Endothelial cell of umbilical vein (primary cell): ENCODE measurements at regions not wholly inside any gene's neighbourhood (a gene's known extent, or its start where the extent isn't known, plus 50 kb on each side); places are given as distances from the start of the nearest gene placed in this dataset.

Experiments
- BruUV-seq: library from RNA; stranded (reverse); fragments of 400-500 nt; replicated peaks from 2 replicates; lab custom pipeline; 2021; lab: Mats Ljungman, UMichigan
- CTCF ChIA-PET: fragments of 300-600, 350-600 bp; sonication (Branson Sonifier 250); formaldehyde crosslinking; loops from one replicate; lab custom pipeline; 2021; ENCODE audit warnings: antibody characterized with exemption, inconsistent platforms; lab: Charles Lee
- POLR2A ChIA-PET: fragments of 300-600, 350-600 bp; sonication (Branson Sonifier 250); formaldehyde crosslinking; loops from one replicate; lab custom pipeline; 2021; ENCODE audit warnings: antibody characterized with exemption, inconsistent platforms; lab: Charles Lee
- DNase-seq: peaks from one replicate; pipeline ENCODE4 v3.0.0-alpha.2; 2011; ENCODE audit warnings: low read depth, low spot score
- FAIRE-seq: peaks from 2 replicates; lab custom pipeline; 2011; peaks lifted over from hg19 to GRCh38; lab: Jason Lieb, UNC
- H2AFZ ChIP-seq: 2 replicates; pipeline ENCODE4 v1.6.0; 2012; ENCODE audit warnings: low read depth, low read length, control low read depth, inconsistent platforms
- H3K27ac ChIP-seq: 2 replicates; pipeline ENCODE4 v1.5.1; 2011; ENCODE audit warnings: low read depth, mild to moderate bottlenecking, control low read depth, low read length, moderate library complexity; ENCODE audit not compliant: insufficient read depth
- H3K27me3 ChIP-seq, 2 experiments: 2 replicates each; pipeline versions ENCODE4 v1.6.0 to v1.6.1; 2011; ENCODE audit warnings: low read length in 2 of 2, mixed read lengths in 1 of 2; ENCODE audit not compliant: control insufficient read depth in 2 of 2, insufficient read depth in 2 of 2
- H3K36me3 ChIP-seq, 2 experiments: 2 replicates in 1 of 2; 3 replicates in 1 of 2; pipeline ENCODE4 v1.5.1; 2011; ENCODE audit warnings: low read length in 2 of 2, mild to moderate bottlenecking in 1 of 2, moderate library complexity in 1 of 2; ENCODE audit not compliant: control insufficient read depth in 2 of 2, insufficient read depth in 2 of 2; ENCODE audit errors: extremely low read depth in 1 of 2
- H3K4me1 ChIP-seq: 3 replicates; pipeline ENCODE4 v1.5.1; 2011; ENCODE audit warnings: mild to moderate bottlenecking, low read length; ENCODE audit not compliant: control insufficient read depth, insufficient read depth; ENCODE audit errors: extremely low read depth
- H3K4me2 ChIP-seq: 2 replicates; pipeline ENCODE4 v1.6.1; 2011; ENCODE audit warnings: low read length, control low read depth, mixed read lengths; ENCODE audit not compliant: insufficient read depth
- H3K4me3 ChIP-seq, 3 experiments: fragments of 200-600 bp in 1 of 3; sonication (generic), shearing (Covaris generic) in 1 of 3; replicated peaks in 1 of 3; 2 replicates each; pipeline ENCODE4 v1.5.1; 2011 to 2016; ENCODE audit warnings: control low read depth in 3 of 3, low read length in 3 of 3, mild to moderate bottlenecking in 2 of 3, inconsistent platforms in 1 of 3, low read depth in 1 of 3, moderate library complexity in 1 of 3; ENCODE audit not compliant: insufficient read depth in 1 of 3
- H3K79me2 ChIP-seq: 2 replicates; pipeline ENCODE4 v1.6.0; 2012; ENCODE audit warnings: low read length, inconsistent platforms; ENCODE audit not compliant: control insufficient read depth, insufficient read depth
- H3K9ac ChIP-seq: replicated peaks from 2 replicates; pipeline ENCODE3; 2011; ENCODE audit warnings: low read length, control low read depth; ENCODE audit not compliant: insufficient read depth; ENCODE audit errors: extremely low read depth
- H3K9me1 ChIP-seq: replicated peaks from 3 replicates; pipeline ENCODE4 v1.6.0; 2011; ENCODE audit warnings: mild to moderate bottlenecking, low read length; ENCODE audit not compliant: control insufficient read depth, insufficient read depth; ENCODE audit errors: extremely low read depth
- H3K9me3 ChIP-seq: replicated peaks from 2 replicates; pipeline ENCODE4 v1.5.1; 2012; ENCODE audit warnings: low read length, inconsistent platforms; ENCODE audit not compliant: control insufficient read depth, insufficient read depth
- H4K20me1 ChIP-seq: replicated peaks from 2 replicates; pipeline ENCODE3; 2011; ENCODE audit warnings: mild to moderate bottlenecking, low read length; ENCODE audit not compliant: control insufficient read depth, insufficient read depth; ENCODE audit errors: extremely low read depth
- EZH2 ChIP-seq: IDR thresholded peaks from 2 replicates; pipeline ENCODE4 v1.6.1; 2012; ENCODE audit warnings: borderline replicate concordance, low read depth, mild to moderate bottlenecking, moderate library complexity, low read length, inconsistent platforms; ENCODE audit not compliant: severe bottlenecking
- FOS ChIP-seq: IDR thresholded peaks from 2 replicates; pipeline ENCODE4 v1.6.1; 2011; ENCODE audit warnings: mild to moderate bottlenecking, low read length, moderate library complexity, borderline replicate concordance; ENCODE audit not compliant: insufficient read depth
- GATA2 ChIP-seq: IDR thresholded peaks from 2 replicates; pipeline ENCODE4 v1.7.0; 2011; ENCODE audit warnings: low read depth, mild to moderate bottlenecking, moderate library complexity, mixed read lengths, low read length; ENCODE audit not compliant: insufficient read length, insufficient read depth
- JUN ChIP-seq: IDR thresholded peaks from 2 replicates; pipeline ENCODE4 v1.6.1; 2011; ENCODE audit warnings: borderline replicate concordance, low read depth; ENCODE audit not compliant: insufficient read length, insufficient read depth
- MYC ChIP-seq: IDR thresholded peaks from one replicate; pipeline ENCODE4 v1.6.1; 2011; ENCODE audit warnings: mild to moderate bottlenecking, low read depth, low read length
- POLR2A ChIP-seq: IDR thresholded peaks from 2 replicates; pipeline ENCODE4 v1.6.1; 2012; ENCODE audit warnings: low read depth, mild to moderate bottlenecking, control low read depth, low read length
- POLR2AphosphoS5 ChIP-seq: IDR thresholded peaks from 2 replicates; pipeline ENCODE4 v1.6.1; 2012; ENCODE audit warnings: low read depth, mild to moderate bottlenecking, control low read depth, low read length, moderate library complexity; ENCODE audit not compliant: insufficient read depth
- dilution Hi-C: fragments of 300-500 bp; cut with MboI; formaldehyde crosslinking; loops from one replicate; pipeline ENCODE4 v1.15.0; 2019; ENCODE audit warnings: low sequenced_read_pairs; ENCODE audit not compliant: extremely low pct_ligation_motif_present
- intact Hi-C: fragments of 100-400 bp; cut with micrococcal nuclease; formaldehyde crosslinking; loops from one replicate; pipeline ENCODE4 v1.10.0; 2022
- TF ChIP-seq, protein P1 (sequence below), 2 donors: IDR thresholded peaks; 1 replicate in 1 of 2; 2 replicates in 1 of 2; pipeline ENCODE4 v1.5.1; 2011; ENCODE audit warnings: low read length in 2 of 2, mild to moderate bottlenecking in 2 of 2, moderate library complexity in 2 of 2, control low read depth in 1 of 2, inconsistent platforms in 1 of 2, low read depth in 1 of 2; ENCODE audit not compliant: insufficient read depth in 1 of 2; ENCODE audit errors: extremely low read depth in 1 of 2
- TF ChIP-seq, protein P2 (sequence below): IDR thresholded peaks from 2 replicates; pipeline ENCODE4 v1.6.1; 2011; ENCODE audit not compliant: insufficient read depth, insufficient read length

DNA sequence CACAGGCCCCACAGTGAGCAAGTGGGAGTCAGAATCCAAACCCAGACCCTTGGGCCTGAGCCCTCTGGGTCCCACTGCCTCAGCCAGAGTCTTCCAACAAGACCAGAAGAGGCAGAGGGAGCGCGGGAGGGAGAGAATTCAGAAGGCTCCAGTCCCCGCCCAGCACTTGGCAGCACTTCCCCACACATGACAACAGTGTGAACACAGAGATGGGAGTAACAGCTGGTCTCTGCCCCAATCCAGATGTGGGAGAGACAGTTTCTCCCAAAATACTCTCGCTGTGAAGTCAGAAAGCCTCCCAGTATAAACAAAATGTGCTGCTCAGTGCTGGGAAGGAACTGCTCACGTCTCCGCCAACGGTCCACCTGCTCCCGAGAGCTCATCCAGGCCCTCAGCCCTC is 219.9 kb downstream of the MN1 start:
- POLR2A ChIA-PET = interaction anchor here (0.7 kb wide), 1 partner anchor 174 kb away, joined by 3 read pairs; no protein-coding TSS in a partner anchor

More for the DNA sequence above, 219.9 kb downstream of the MN1 start:
- H3K36me3 ChIP-seq = no peaks in the 10 kb centered on the region
- H2AFZ ChIP-seq = no peak overlapping the region
- no peak overlapping the region for H3K9ac ChIP-seq
- no peak overlapping the region for H3K4me2 ChIP-seq
- peaks cover 9% of the 10 kb centered on the region for H3K4me1 ChIP-seq
- dilution Hi-C loops = no loop called here
- CTCF ChIA-PET = no interaction called here
- H3K79me2 ChIP-seq = no peaks in the 10 kb centered on the region
- DNase-seq = no peak
- no peak for FAIRE-seq
- no peaks in the 10 kb centered on the region for H3K9me1 ChIP-seq
- peaks cover 0 to 3% of the 10 kb centered on the region in 2 experiments for H3K27me3 ChIP-seq
- no peaks in the 10 kb centered on the region for H4K20me1 ChIP-seq
- H3K4me3 ChIP-seq = no peak overlapping the region
- no TSS peak for BruUV-seq
- intact Hi-C loops = no loop called here
- H3K27ac ChIP-seq = no peak overlapping the region
- TF ChIP-seq POLR2AphosphoS5 = no peak
- TF ChIP-seq POLR2A = no peak
- TF ChIP-seq, protein P1, sequence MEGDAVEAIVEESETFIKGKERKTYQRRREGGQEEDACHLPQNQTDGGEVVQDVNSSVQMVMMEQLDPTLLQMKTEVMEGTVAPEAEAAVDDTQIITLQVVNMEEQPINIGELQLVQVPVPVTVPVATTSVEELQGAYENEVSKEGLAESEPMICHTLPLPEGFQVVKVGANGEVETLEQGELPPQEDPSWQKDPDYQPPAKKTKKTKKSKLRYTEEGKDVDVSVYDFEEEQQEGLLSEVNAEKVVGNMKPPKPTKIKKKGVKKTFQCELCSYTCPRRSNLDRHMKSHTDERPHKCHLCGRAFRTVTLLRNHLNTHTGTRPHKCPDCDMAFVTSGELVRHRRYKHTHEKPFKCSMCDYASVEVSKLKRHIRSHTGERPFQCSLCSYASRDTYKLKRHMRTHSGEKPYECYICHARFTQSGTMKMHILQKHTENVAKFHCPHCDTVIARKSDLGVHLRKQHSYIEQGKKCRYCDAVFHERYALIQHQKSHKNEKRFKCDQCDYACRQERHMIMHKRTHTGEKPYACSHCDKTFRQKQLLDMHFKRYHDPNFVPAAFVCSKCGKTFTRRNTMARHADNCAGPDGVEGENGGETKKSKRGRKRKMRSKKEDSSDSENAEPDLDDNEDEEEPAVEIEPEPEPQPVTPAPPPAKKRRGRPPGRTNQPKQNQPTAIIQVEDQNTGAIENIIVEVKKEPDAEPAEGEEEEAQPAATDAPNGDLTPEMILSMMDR (IDR thresholded peaks at IDR 0.05; ENCODE audit: extremely low read depth in 1 of 2, insufficient read depth in 1 of 2, low read depth in 1 of 2, low read length in 2 of 2) = no peak
- no peak for TF ChIP-seq MYC
- TF ChIP-seq FOS = no peak
- TF ChIP-seq EZH2 = no peak
- TF ChIP-seq GATA2 = no peak
- TF ChIP-seq, protein P2, sequence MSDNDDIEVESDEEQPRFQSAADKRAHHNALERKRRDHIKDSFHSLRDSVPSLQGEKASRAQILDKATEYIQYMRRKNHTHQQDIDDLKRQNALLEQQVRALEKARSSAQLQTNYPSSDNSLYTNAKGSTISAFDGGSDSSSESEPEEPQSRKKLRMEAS = no peak
- no peak for TF ChIP-seq JUN
- H3K9me3 ChIP-seq = no peaks in the 10 kb centered on the region
